ENCODE measurements at regions not wholly inside any gene's neighbourhood (a gene's known extent, or its start where the extent isn't known, plus 50 kb on each side); places are given as distances from the start of the nearest gene placed in this dataset.

GRCh38 chr21:35711661-35712060, 348.7 kb downstream of the SETD4 start:
- no peak for TF ChIP-seq CTCF (IDR thresholded peaks at IDR 0.05)
- no peak for TF ChIP-seq EP300 (IDR thresholded peaks at IDR 0.05)
- no peak for TF ChIP-seq POLR2A (IDR thresholded peaks at IDR 0.05)

Data from suprapubic skin (tissue), 3 donors.